GM19438 (cell line): ENCODE measurements at regions not wholly inside any gene's neighbourhood (a gene's known extent, or its start where the extent isn't known, plus 50 kb on each side); places are given as distances from the start of the nearest gene placed in this dataset.

Source experiments
- ATAC-seq: cut with Tn5 transposase; IDR thresholded peaks from one replicate; pipeline ENCODE4 v1.9.1; 2021; ENCODE audit warnings: low read depth; ENCODE audit not compliant: unreplicated experiment

GRCh38 chr22:49183826-49184216, 643.9 kb downstream of the BRD1 start:
- ATAC-seq: no peak

- no peak for ATAC-seq
Measured at GRCh38 chr22:49183208-49183825, 644.4 kb downstream of the BRD1 start.

- no peak for ATAC-seq
Measured at GRCh38 chr22:49182416-49182815, 645.3 kb downstream of the BRD1 start.

- no peak for ATAC-seq
Measured at GRCh38 chr22:49181942-49182341, 645.7 kb downstream of the BRD1 start.

GRCh38 chr22:49181431-49181830, 646.2 kb downstream of the BRD1 start:
- no peak for ATAC-seq

GRCh38 chr22:49180683-49181024, 647.0 kb downstream of the BRD1 start:
- no peak for ATAC-seq

- no peak for ATAC-seq
Measured at GRCh38 chr22:49179886-49180682, 647.6 kb downstream of the BRD1 start.

- ATAC-seq: no peak
Measured at GRCh38 chr22:49179175-49179574, 648.5 kb downstream of the BRD1 start.

GRCh38 chr22:49178246-49179005, 649.2 kb downstream of the BRD1 start:
- no peak for ATAC-seq

GRCh38 chr22:49177666-49178065, 650.0 kb downstream of the BRD1 start:
- ATAC-seq: no peak

GRCh38 chr22:49176956-49177355, 650.7 kb downstream of the BRD1 start:
- ATAC-seq: no peak

- no peak for ATAC-seq
Measured at GRCh38 chr22:49170053-49170452, 657.6 kb downstream of the BRD1 start.

- no peak for ATAC-seq
Measured at GRCh38 chr22:49169074-49169744, 658.5 kb downstream of the BRD1 start.

GRCh38 chr22:49168219-49168813, 659.4 kb downstream of the BRD1 start:
- ATAC-seq: no peak

- ATAC-seq: no peak
Measured at GRCh38 chr22:49166746-49167145, 660.9 kb downstream of the BRD1 start.

GRCh38 chr22:49166211-49166610, 661.5 kb downstream of the BRD1 start:
- ATAC-seq: no peak

GRCh38 chr22:49164773-49165320, 662.8 kb downstream of the BRD1 start:
- ATAC-seq: no peak

- ATAC-seq: no peak
Measured at GRCh38 chr22:49163960-49164690, 663.5 kb downstream of the BRD1 start.

- ATAC-seq: no peak
Measured at GRCh38 chr22:49163258-49163959, 664.3 kb downstream of the BRD1 start.
